22Rv1 (cell line): ENCODE measurements at regions not wholly inside any gene's neighbourhood (a gene's known extent, or its start where the extent isn't known, plus 50 kb on each side); places are given as distances from the start of the nearest gene placed in this dataset.

ENCODE experiments used
- H3K27ac ChIP-seq: fragments of 450-650 bp; 2 replicates; pipeline ENCODE4 v1.5.1; 2017
- CTCF ChIP-seq: fragments of 450-650 bp; IDR thresholded peaks from 2 replicates; pipeline ENCODE4 v1.5.1; 2017; ENCODE audit warnings: mild to moderate bottlenecking
- ZFX ChIP-seq: fragments of 450-650 bp; IDR thresholded peaks from 2 replicates; pipeline ENCODE4 v1.6.1; 2017; ENCODE audit warnings: antibody characterized with exemption, borderline replicate concordance

GRCh38 chr5:87649455-87649854 lies 236.7 kb upstream of the CCNH start:
- H3K27ac ChIP-seq = no peak overlapping the region
- TF ChIP-seq ZFX = no peak
- TF ChIP-seq CTCF = no peak

GRCh38 chr5:87645224-87645623 lies 232.5 kb upstream of the CCNH start:
- no peak overlapping the region for H3K27ac ChIP-seq
- no peak for TF ChIP-seq CTCF
- no peak for TF ChIP-seq ZFX

GRCh38 chr5:87640902-87641301 lies 228.2 kb upstream of the CCNH start:
- TF ChIP-seq ZFX = no peak
- no peak overlapping the region for H3K27ac ChIP-seq

GRCh38 chr5:87627363-87627762 lies 214.6 kb upstream of the CCNH start:
- H3K27ac ChIP-seq = no peak overlapping the region
- TF ChIP-seq CTCF (no peak), ZFX (no peak)

GRCh38 chr5:87608385-87608784 lies 195.7 kb upstream of the CCNH start:
- H3K27ac ChIP-seq = no peak overlapping the region
- no peak for TF ChIP-seq CTCF

GRCh38 chr5:87605663-87606062 lies 192.9 kb upstream of the CCNH start:
- H3K27ac ChIP-seq = no peak overlapping the region
- TF ChIP-seq CTCF (no peak), ZFX (no peak)

GRCh38 chr5:87599778-87600177 lies 187.0 kb upstream of the CCNH start:
- no peak for TF ChIP-seq ZFX
- no peak for TF ChIP-seq CTCF
- no peak overlapping the region for H3K27ac ChIP-seq

- no peak overlapping the region for H3K27ac ChIP-seq
- no peak for TF ChIP-seq ZFX
- no peak for TF ChIP-seq CTCF
Observed at GRCh38 chr5:87598460-87598859, 185.7 kb upstream of the CCNH start.
